ENCODE measurements at regions not wholly inside any gene's neighbourhood (a gene's known extent, or its start where the extent isn't known, plus 50 kb on each side); places are given as distances from the start of the nearest gene placed in this dataset.

DNA sequence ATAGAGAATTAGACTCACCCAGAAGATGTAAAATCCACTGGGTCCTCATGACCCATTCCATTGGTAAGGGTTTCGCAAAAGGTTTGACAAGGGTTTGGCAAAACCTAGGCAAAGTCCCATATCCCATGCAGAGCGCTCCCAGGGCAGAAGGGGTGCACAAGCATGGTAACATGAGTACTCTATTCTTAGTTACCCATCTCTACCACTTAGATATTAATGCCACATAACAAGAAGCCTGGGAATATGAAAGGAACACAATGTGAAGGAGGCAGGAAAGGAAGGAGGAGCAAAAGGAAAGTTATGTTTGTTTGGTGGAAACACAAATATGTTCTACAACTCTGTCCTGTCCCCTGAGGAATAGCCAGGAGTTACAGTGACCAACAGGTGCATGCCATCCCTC lies 163.1 kb downstream of the FAXC start (continued):
- TF ChIP-seq CTCFL (IDR thresholded peaks at IDR 0.05; ENCODE audit: borderline replicate concordance, insufficient read depth, low read depth, low read length, poor library complexity, severe bottlenecking) (no peak), PTRF (tag; IDR thresholded peaks at IDR 0.05) (no peak), PRPF4 (IDR thresholded peaks at IDR 0.05; ENCODE audit: insufficient read depth, low read depth, low read length, poor library complexity, severe bottlenecking) (no peak), SREBF2 (CRISPR knock-in tag; IDR thresholded peaks at IDR 0.05) (no peak), ZNF12 (CRISPR knock-in tag; IDR thresholded peaks at IDR 0.05) (no peak), HMGN3 (IDR thresholded peaks at IDR 0.05; ENCODE audit: borderline replicate concordance, extremely low read depth, insufficient read length, low read depth, low read length) (no peak)
- TF ChIP-seq, protein P1, sequence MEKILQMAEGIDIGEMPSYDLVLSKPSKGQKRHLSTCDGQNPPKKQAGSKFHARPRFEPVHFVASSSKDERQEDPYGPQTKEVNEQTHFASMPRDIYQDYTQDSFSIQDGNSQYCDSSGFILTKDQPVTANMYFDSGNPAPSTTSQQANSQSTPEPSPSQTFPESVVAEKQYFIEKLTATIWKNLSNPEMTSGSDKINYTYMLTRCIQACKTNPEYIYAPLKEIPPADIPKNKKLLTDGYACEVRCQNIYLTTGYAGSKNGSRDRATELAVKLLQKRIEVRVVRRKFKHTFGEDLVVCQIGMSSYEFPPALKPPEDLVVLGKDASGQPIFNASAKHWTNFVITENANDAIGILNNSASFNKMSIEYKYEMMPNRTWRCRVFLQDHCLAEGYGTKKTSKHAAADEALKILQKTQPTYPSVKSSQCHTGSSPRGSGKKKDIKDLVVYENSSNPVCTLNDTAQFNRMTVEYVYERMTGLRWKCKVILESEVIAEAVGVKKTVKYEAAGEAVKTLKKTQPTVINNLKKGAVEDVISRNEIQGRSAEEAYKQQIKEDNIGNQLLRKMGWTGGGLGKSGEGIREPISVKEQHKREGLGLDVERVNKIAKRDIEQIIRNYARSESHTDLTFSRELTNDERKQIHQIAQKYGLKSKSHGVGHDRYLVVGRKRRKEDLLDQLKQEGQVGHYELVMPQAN (IDR thresholded peaks at IDR 0.05; ENCODE audit: borderline replicate concordance), result no peak

Data from K562 (cell line).